Right kidney (tissue), 1 donor: ENCODE measurements at regions not wholly inside any gene's neighbourhood (a gene's known extent, or its start where the extent isn't known, plus 50 kb on each side); places are given as distances from the start of the nearest gene placed in this dataset.
"Not testable (repeated sequence)": the region's sequence is repeated elsewhere in the genome, so short reads cannot be mapped to it uniquely, and the experiment has no call there.

Experiments
- DNase-seq: peaks from one replicate; pipeline ENCODE4 v3.0.0-alpha.2; 2016

GRCh38 chr16:59848296-59848695 is 1114.2 kb upstream of the GOT2 start:
- DNase-seq, result no peak

- no peak for DNase-seq
Measured at GRCh38 chr16:59840169-59840568, 1106.1 kb upstream of the GOT2 start.

GRCh38 chr16:59826767-59827166 is 1092.7 kb upstream of the GOT2 start:
- DNase-seq, result no peak

- DNase-seq, result not testable (repeated sequence)
Measured at GRCh38 chr16:59809488-59809887, 1075.4 kb upstream of the GOT2 start.

- no peak for DNase-seq
Measured at GRCh38 chr16:59783191-59783590, 1049.1 kb upstream of the GOT2 start.

- no peak for DNase-seq
Measured at GRCh38 chr16:59773330-59773729, 1039.2 kb upstream of the GOT2 start.

GRCh38 chr16:59759296-59759695 is 1025.2 kb upstream of the GOT2 start:
- no peak for DNase-seq

GRCh38 chr16:59758848-59759247 is 1024.7 kb upstream of the GOT2 start:
- DNase-seq, result no peak

- no peak for DNase-seq
Measured at GRCh38 chr16:59754854-59755253, 1020.7 kb upstream of the GOT2 start.

- no peak for DNase-seq
Measured at GRCh38 chr16:59749662-59750336, 1015.7 kb upstream of the GOT2 start.

GRCh38 chr16:59748531-59748930 is 1014.4 kb upstream of the GOT2 start:
- DNase-seq, result no peak

- no peak for DNase-seq
Measured at GRCh38 chr16:59743504-59743903, 1009.4 kb upstream of the GOT2 start.

GRCh38 chr16:59740858-59741257 is 1006.7 kb upstream of the GOT2 start:
- no peak for DNase-seq

- DNase-seq, result no peak
Measured at GRCh38 chr16:59737274-59737673, 1003.2 kb upstream of the GOT2 start.

GRCh38 chr16:59733321-59733720 is 999.2 kb upstream of the GOT2 start:
- DNase-seq, result no peak

- no peak for DNase-seq
Measured at GRCh38 chr16:59729613-59730012, 995.5 kb upstream of the GOT2 start.

GRCh38 chr16:59719121-59719520 is 985.0 kb upstream of the GOT2 start:
- DNase-seq, result no peak

- DNase-seq, result no peak
Measured at GRCh38 chr16:59707436-59708226, 973.5 kb upstream of the GOT2 start.

GRCh38 chr16:59701963-59702930 is 968.1 kb upstream of the GOT2 start:
- DNase-seq, result peak; percentile 3

GRCh38 chr16:59699786-59700185 is 965.7 kb upstream of the GOT2 start:
- DNase-seq, result no peak

GRCh38 chr16:59698346-59699020 is 964.4 kb upstream of the GOT2 start:
- peak; percentile 2 for DNase-seq

GRCh38 chr16:59697761-59698160 is 963.6 kb upstream of the GOT2 start:
- DNase-seq, result peak; percentile 2
